Skeletal muscle satellite cell (primary cell): ENCODE measurements at regions not wholly inside any gene's neighbourhood (a gene's known extent, or its start where the extent isn't known, plus 50 kb on each side); places are given as distances from the start of the nearest gene placed in this dataset.

Experiments
- H3K27me3 ChIP-seq: 2 replicates; pipeline ENCODE4 v1.7.0; 2013; ENCODE audit warnings: low read length; ENCODE audit not compliant: control insufficient read depth, insufficient read depth
- H3K36me3 ChIP-seq: 2 replicates; pipeline ENCODE4 v1.7.0; 2013; ENCODE audit warnings: mild to moderate bottlenecking, control low read depth, low read length; ENCODE audit not compliant: insufficient read depth
- H3K4me1 ChIP-seq: 2 replicates; pipeline ENCODE4 v1.7.0; 2013; ENCODE audit warnings: low read length; ENCODE audit not compliant: control insufficient read depth, insufficient read depth
- H3K4me2 ChIP-seq: 2 replicates; pipeline ENCODE4 v1.7.0; 2013; ENCODE audit warnings: mild to moderate bottlenecking, low read length
- H3K4me3 ChIP-seq: 2 replicates; pipeline ENCODE4 v1.7.0; 2013; ENCODE audit warnings: low read length
- H3K9ac ChIP-seq: 2 replicates; pipeline ENCODE4 v1.7.0; 2013; ENCODE audit warnings: mild to moderate bottlenecking, low read depth, low read length, moderate library complexity
- H3K9me3 ChIP-seq: replicated peaks from 2 replicates; pipeline ENCODE4 v1.7.0; 2013; ENCODE audit warnings: mild to moderate bottlenecking, control low read depth, low read length

GRCh38 chr2:128832946-128833663, 514.4 kb upstream of the HS6ST1 start:
- Histone ChIP-seq H3K4me1 (no peaks in the 10 kb centered on the region), H3K9ac (no peak overlapping the region), H3K4me3 (no peak overlapping the region), H3K4me2 (no peak overlapping the region), H3K36me3 (no peaks in the 10 kb centered on the region), H3K9me3 (peaks cover 14% of the 10 kb centered on the region), H3K27me3 (no peaks in the 10 kb centered on the region)

GRCh38 chr2:128833664-128834027, 515.0 kb upstream of the HS6ST1 start:
- H3K9ac ChIP-seq = no peak overlapping the region
- no peaks in the 10 kb centered on the region for H3K27me3 ChIP-seq
- no peaks in the 10 kb centered on the region for H3K4me1 ChIP-seq
- H3K4me3 ChIP-seq = no peak overlapping the region
- no peak overlapping the region for H3K4me2 ChIP-seq
- H3K9me3 ChIP-seq = peaks cover 14% of the 10 kb centered on the region
- H3K36me3 ChIP-seq = no peaks in the 10 kb centered on the region

- no peak overlapping the region for H3K4me3 ChIP-seq
- H3K9me3 ChIP-seq = peaks cover 14% of the 10 kb centered on the region
- H3K4me1 ChIP-seq = no peaks in the 10 kb centered on the region
- H3K36me3 ChIP-seq = no peaks in the 10 kb centered on the region
- H3K9ac ChIP-seq = no peak overlapping the region
- no peak overlapping the region for H3K4me2 ChIP-seq
- H3K27me3 ChIP-seq = no peaks in the 10 kb centered on the region
Measured at GRCh38 chr2:128834207-128834879, 515.7 kb upstream of the HS6ST1 start.

DNA sequence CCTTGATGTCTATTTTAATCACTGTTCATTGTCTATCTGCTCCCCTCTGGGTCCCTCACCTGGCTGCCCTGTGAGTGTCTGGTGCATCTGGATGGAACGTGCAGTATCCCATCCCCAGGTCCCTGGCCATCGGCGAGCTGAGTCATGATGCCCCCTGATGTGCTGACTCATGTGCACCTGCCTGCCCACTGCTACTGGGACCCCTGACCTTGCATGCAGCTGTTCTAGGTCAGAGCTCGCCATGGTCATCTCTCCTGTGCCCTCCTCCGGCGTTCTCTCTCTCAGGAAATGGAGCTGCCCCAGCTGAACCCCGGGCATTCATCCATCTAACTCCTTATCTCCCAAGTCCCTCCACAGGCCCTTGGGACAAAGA, 516.2 kb upstream of the HS6ST1 start:
- Histone ChIP-seq H3K4me1 (no peaks in the 10 kb centered on the region), H3K9me3 (peaks cover 14% of the 10 kb centered on the region), H3K36me3 (no peaks in the 10 kb centered on the region), H3K4me3 (no peak overlapping the region), H3K4me2 (no peak overlapping the region), H3K27me3 (no peaks in the 10 kb centered on the region), H3K9ac (no peak overlapping the region)

- Histone ChIP-seq H3K4me1 (no peaks in the 10 kb centered on the region), H3K9me3 (peaks cover 14% of the 10 kb centered on the region), H3K4me2 (no peak overlapping the region), H3K9ac (no peak overlapping the region), H3K27me3 (no peaks in the 10 kb centered on the region), H3K4me3 (no peak overlapping the region), H3K36me3 (no peaks in the 10 kb centered on the region)
Measured at GRCh38 chr2:128835342-128835855, 516.7 kb upstream of the HS6ST1 start.

GRCh38 chr2:128835974-128836373, 517.3 kb upstream of the HS6ST1 start:
- Histone ChIP-seq H3K4me2 (no peak overlapping the region), H3K9ac (no peak overlapping the region), H3K9me3 (peaks cover 14% of the 10 kb centered on the region), H3K4me3 (no peak overlapping the region), H3K36me3 (no peaks in the 10 kb centered on the region), H3K27me3 (no peaks in the 10 kb centered on the region), H3K4me1 (no peaks in the 10 kb centered on the region)

DNA sequence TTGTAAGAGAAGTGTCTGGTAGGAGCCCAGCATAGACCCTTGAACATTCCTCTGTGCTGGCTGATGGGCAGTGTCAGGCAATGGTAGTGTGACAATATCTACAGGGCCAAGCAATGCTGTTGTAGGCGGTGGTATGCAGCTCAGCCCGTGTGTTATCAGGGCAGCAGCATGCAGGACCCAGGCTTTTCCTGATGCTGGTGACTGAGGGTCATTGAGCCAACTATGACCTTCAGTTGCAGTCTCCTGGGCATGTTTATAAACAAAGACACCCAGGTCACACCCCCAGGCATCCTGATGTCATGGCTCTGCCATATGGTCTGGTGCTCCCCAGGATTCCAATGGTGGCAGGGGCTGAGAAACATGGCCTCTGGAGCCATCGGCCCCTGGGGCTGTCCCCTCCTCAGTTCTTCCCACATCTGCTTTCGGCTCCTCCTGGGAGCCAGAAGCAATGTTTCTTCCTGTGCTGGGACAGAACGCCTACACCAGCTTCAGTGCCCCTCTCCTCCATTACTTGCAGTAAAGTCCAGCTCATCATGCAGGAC, 518.0 kb upstream of the HS6ST1 start:
- no peak overlapping the region for H3K4me3 ChIP-seq
- H3K36me3 ChIP-seq = no peaks in the 10 kb centered on the region
- no peak overlapping the region for H3K9ac ChIP-seq
- H3K4me1 ChIP-seq = no peaks in the 10 kb centered on the region
- H3K9me3 ChIP-seq = peaks cover 14% of the 10 kb centered on the region
- H3K4me2 ChIP-seq = no peak overlapping the region
- no peaks in the 10 kb centered on the region for H3K27me3 ChIP-seq

DNA sequence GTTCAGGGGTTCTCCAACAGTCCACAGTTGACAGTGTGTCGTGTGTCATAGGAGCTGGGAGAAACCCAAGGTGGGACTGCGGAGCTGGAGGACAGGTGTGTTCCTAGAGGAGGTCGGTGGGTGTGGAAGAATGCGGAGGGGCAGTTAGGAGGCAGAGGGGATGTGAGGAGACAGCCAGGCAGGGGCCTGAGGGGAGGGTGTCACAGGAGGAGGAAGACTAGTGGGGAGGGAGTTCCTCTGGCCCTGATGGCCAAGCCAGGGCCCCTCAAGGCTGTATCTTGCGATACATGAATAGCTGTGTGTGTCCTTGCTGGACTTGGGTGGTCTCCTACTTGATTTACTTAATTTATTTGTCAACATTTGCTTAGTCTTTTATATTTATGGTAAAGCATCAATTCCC, 519.6 kb upstream of the HS6ST1 start:
- H3K4me2 ChIP-seq = no peak overlapping the region
- no peaks in the 10 kb centered on the region for H3K4me1 ChIP-seq
- no peaks in the 10 kb centered on the region for H3K27me3 ChIP-seq
- no peak overlapping the region for H3K9ac ChIP-seq
- no peaks in the 10 kb centered on the region for H3K36me3 ChIP-seq
- H3K4me3 ChIP-seq = no peak overlapping the region
- H3K9me3 ChIP-seq = peaks cover 14% of the 10 kb centered on the region

GRCh38 chr2:128841803-128842202, 523.1 kb upstream of the HS6ST1 start:
- no peaks in the 10 kb centered on the region for H3K36me3 ChIP-seq
- no peak overlapping the region for H3K9ac ChIP-seq
- H3K4me1 ChIP-seq = no peaks in the 10 kb centered on the region
- no peak overlapping the region for H3K4me3 ChIP-seq
- peaks cover 6% of the 10 kb centered on the region for H3K9me3 ChIP-seq
- H3K4me2 ChIP-seq = no peak overlapping the region
- no peaks in the 10 kb centered on the region for H3K27me3 ChIP-seq

- Histone ChIP-seq H3K9me3 (peaks cover 12% of the 10 kb centered on the region), H3K4me2 (no peak overlapping the region)
Measured at GRCh38 chr2:128867311-128867710, 548.6 kb upstream of the HS6ST1 start.

GRCh38 chr2:128867936-128868636, 549.4 kb upstream of the HS6ST1 start:
- no peak overlapping the region for H3K9ac ChIP-seq
- H3K9me3 ChIP-seq = peaks cover 12% of the 10 kb centered on the region
- H3K27me3 ChIP-seq = no peaks in the 10 kb centered on the region

More at GRCh38 chr2:128867311-128867710, 548.6 kb upstream of the HS6ST1 start:
- Histone ChIP-seq H3K9ac (no peak overlapping the region), H3K4me3 (no peak overlapping the region), H3K4me1 (no peaks in the 10 kb centered on the region), H3K27me3 (no peaks in the 10 kb centered on the region), H3K36me3 (no peaks in the 10 kb centered on the region)

More at GRCh38 chr2:128867936-128868636, 549.4 kb upstream of the HS6ST1 start:
- Histone ChIP-seq H3K4me2 (no peak overlapping the region), H3K36me3 (no peaks in the 10 kb centered on the region), H3K4me3 (no peak overlapping the region), H3K4me1 (no peaks in the 10 kb centered on the region)
